H9 (cell line): ENCODE measurements at regions not wholly inside any gene's neighbourhood (a gene's known extent, or its start where the extent isn't known, plus 50 kb on each side); places are given as distances from the start of the nearest gene placed in this dataset.

Experiments
- DNase-seq: peaks from one replicate; pipeline ENCODE4 v3.0.0-alpha.2; 2017
- H2AFZ ChIP-seq: one replicate; pipeline ENCODE4 v1.6.1; 2013; ENCODE audit warnings: mild to moderate bottlenecking, low read length, control low read depth, moderate library complexity
- H2AK5ac ChIP-seq: 2 replicates; pipeline ENCODE4 v1.6.1; 2013; ENCODE audit warnings: low read length, control low read depth, mixed read lengths; ENCODE audit not compliant: insufficient read length
- H2BK120ac ChIP-seq: one replicate; pipeline ENCODE4 v1.6.1; 2013; ENCODE audit warnings: low read depth, mild to moderate bottlenecking, low read length, control low read depth, inconsistent platforms; ENCODE audit not compliant: poor library complexity, severe bottlenecking
- H2BK12ac ChIP-seq: 2 replicates; pipeline ENCODE4 v1.6.1; 2013; ENCODE audit warnings: low read length, control low read depth, mixed read lengths, low read depth; ENCODE audit not compliant: insufficient read length
- H2BK15ac ChIP-seq: 2 replicates; pipeline ENCODE4 v1.6.1; 2013; ENCODE audit warnings: low read depth, low read length, control low read depth
- H2BK20ac ChIP-seq: one replicate; pipeline ENCODE4 v1.6.1; 2013; ENCODE audit warnings: low read depth, mild to moderate bottlenecking, low read length, control low read depth, inconsistent platforms; ENCODE audit not compliant: poor library complexity, severe bottlenecking
- H2BK5ac ChIP-seq: 2 replicates; pipeline ENCODE4 v1.6.1; 2013; ENCODE audit warnings: low read length, control low read depth, mixed read lengths; ENCODE audit not compliant: insufficient read length
- H3K14ac ChIP-seq: 2 replicates; pipeline ENCODE4 v1.6.1; 2013; ENCODE audit warnings: low read length, control low read depth; ENCODE audit not compliant: insufficient read depth
- H3K18ac ChIP-seq: 2 replicates; pipeline ENCODE4 v1.6.1; 2013; ENCODE audit warnings: low read depth, mild to moderate bottlenecking, mixed read lengths, low read length, control low read depth; ENCODE audit not compliant: insufficient read length
- H3K23ac ChIP-seq: 2 replicates; pipeline ENCODE4 v1.6.1; 2013; ENCODE audit warnings: low read length, control low read depth, mixed read lengths, low read depth; ENCODE audit not compliant: insufficient read length
- H3K23me2 ChIP-seq: 2 replicates; pipeline ENCODE4 v1.6.1; 2013; ENCODE audit warnings: low read depth, mild to moderate bottlenecking, mixed read lengths, low read length, control low read depth; ENCODE audit not compliant: insufficient read length, poor library complexity, severe bottlenecking
- H3K27ac ChIP-seq: 2 replicates; pipeline ENCODE4 v1.5.1; 2013; ENCODE audit warnings: low read length, control low read depth, mixed read lengths, low read depth; ENCODE audit not compliant: insufficient read length
- H3K27me3 ChIP-seq: 2 replicates; pipeline ENCODE4 v1.6.1; 2013; ENCODE audit warnings: low read length, control low read depth, inconsistent platforms; ENCODE audit not compliant: insufficient read depth
- H3K4ac ChIP-seq: 2 replicates; pipeline ENCODE4 v1.6.1; 2013; ENCODE audit warnings: low read depth, mild to moderate bottlenecking, control low read depth, inconsistent platforms, low read length, moderate library complexity
- H3K4me1 ChIP-seq: 2 replicates; pipeline ENCODE4 v1.6.1; 2013; ENCODE audit warnings: low read length, control low read depth, inconsistent platforms; ENCODE audit not compliant: insufficient read depth
- H3K4me2 ChIP-seq: 2 replicates; pipeline ENCODE4 v1.6.1; 2013; ENCODE audit warnings: low read length, control low read depth, mixed read lengths; ENCODE audit not compliant: insufficient read length, insufficient read depth
- H3K56ac ChIP-seq: 2 replicates; pipeline ENCODE4 v1.6.1; 2013; ENCODE audit warnings: low read depth, mild to moderate bottlenecking, mixed read lengths, low read length, control low read depth; ENCODE audit not compliant: insufficient read length
- H3K79me1 ChIP-seq: 2 replicates; pipeline ENCODE4 v1.6.1; 2013; ENCODE audit warnings: low read depth, mild to moderate bottlenecking, moderate library complexity, low read length, control low read depth, inconsistent platforms; ENCODE audit not compliant: insufficient read depth, poor library complexity, severe bottlenecking
- H3K79me2 ChIP-seq: 2 replicates; pipeline ENCODE4 v1.6.1; 2013; ENCODE audit warnings: low read length, control low read depth, inconsistent platforms; ENCODE audit not compliant: insufficient read depth
- H3K9ac ChIP-seq: 2 replicates; pipeline ENCODE4 v1.6.1; 2013; ENCODE audit warnings: low read length, control low read depth, mixed read lengths; ENCODE audit not compliant: insufficient read length; ENCODE audit errors: extremely low read depth
- H3K9me3 ChIP-seq: one replicate; pipeline ENCODE4 v1.6.1; 2013; ENCODE audit warnings: low read depth, low read length, inconsistent platforms; ENCODE audit not compliant: control insufficient read depth
- H3T11ph ChIP-seq: one replicate; pipeline ENCODE4 v1.6.1; 2013; ENCODE audit warnings: mild to moderate bottlenecking, low read length, control low read depth, inconsistent platforms
- H4K20me1 ChIP-seq: one replicate; pipeline ENCODE4 v1.6.1; 2013; ENCODE audit not compliant: control insufficient read depth, insufficient read length, insufficient read depth
- H4K5ac ChIP-seq: 2 replicates; pipeline ENCODE4 v1.6.1; 2013; ENCODE audit warnings: low read depth, mild to moderate bottlenecking, mixed read lengths, low read length, control low read depth; ENCODE audit not compliant: insufficient read length
- H4K8ac ChIP-seq: replicated peaks from 2 replicates; pipeline ENCODE4 v1.6.1; 2013; ENCODE audit warnings: low read length, control low read depth, mixed read lengths, low read depth; ENCODE audit not compliant: insufficient read length
- H4K91ac ChIP-seq: 2 replicates; pipeline ENCODE4 v1.6.1; 2013; ENCODE audit warnings: low read depth, mild to moderate bottlenecking, moderate library complexity, mixed read lengths, low read length, control low read depth; ENCODE audit not compliant: insufficient read length
- H3K27ac Mint-ChIP-seq, 3 experiments: 2 replicates in 2 of 3; 3 replicates in 1 of 3; pipeline ENCODE4 v1.8.0; 2020 to 2021; ENCODE audit warnings: mixed read lengths in 3 of 3, mild to moderate bottlenecking in 1 of 3, moderate library complexity in 1 of 3
- H3K27me3 Mint-ChIP-seq: 2 replicates; pipeline ENCODE4 v1.8.0; 2021; ENCODE audit warnings: low read depth, mild to moderate bottlenecking, moderate library complexity, mixed read lengths
- H3K36me3 Mint-ChIP-seq, 3 experiments: 2 replicates in 2 of 3; 3 replicates in 1 of 3; pipeline ENCODE4 v1.8.0; 2020 to 2021; ENCODE audit warnings: low read depth in 3 of 3, mixed read lengths in 3 of 3; ENCODE audit not compliant: insufficient read depth in 1 of 3
- H3K4me1 Mint-ChIP-seq, 2 experiments: 2 replicates each; pipeline ENCODE4 v1.8.0; 2020; ENCODE audit warnings: mixed read lengths in 2 of 2
- H3K4me3 Mint-ChIP-seq, 2 experiments: 2 replicates in 1 of 2; 3 replicates in 1 of 2; pipeline ENCODE4 v1.8.0; 2020 to 2021; ENCODE audit warnings: mild to moderate bottlenecking in 2 of 2, mixed read lengths in 2 of 2, moderate library complexity in 1 of 2
- H3K9me3 Mint-ChIP-seq, 2 experiments: 2 replicates in 1 of 2; 3 replicates in 1 of 2; pipeline ENCODE4 v1.8.0; 2020; ENCODE audit warnings: mild to moderate bottlenecking in 2 of 2, mixed read lengths in 2 of 2, moderate library complexity in 1 of 2
- WGBS: extraction: QIAGEN DNeasy Blood & Tissue Kit; methylation state at CpG from one replicate; pipeline ENCODE4 v1.1.7; 2013; ENCODE audit warnings: missing lambda C conversion rate, low lambda C conversion rate, mixed read lengths; ENCODE audit not compliant: insufficient read length; ENCODE audit errors: extremely low coverage; 5-methylcytosine and 5-hydroxymethylcytosine counted together
- TF ChIP-seq, protein P1 (sequence below): fragments of 200-600 bp; sonication (generic); conservative IDR thresholded peaks from 3 replicates; pipeline ENCODE4 v1.8.0; 2021; ENCODE audit warnings: antibody characterized with exemption, mild to moderate bottlenecking

DNA sequence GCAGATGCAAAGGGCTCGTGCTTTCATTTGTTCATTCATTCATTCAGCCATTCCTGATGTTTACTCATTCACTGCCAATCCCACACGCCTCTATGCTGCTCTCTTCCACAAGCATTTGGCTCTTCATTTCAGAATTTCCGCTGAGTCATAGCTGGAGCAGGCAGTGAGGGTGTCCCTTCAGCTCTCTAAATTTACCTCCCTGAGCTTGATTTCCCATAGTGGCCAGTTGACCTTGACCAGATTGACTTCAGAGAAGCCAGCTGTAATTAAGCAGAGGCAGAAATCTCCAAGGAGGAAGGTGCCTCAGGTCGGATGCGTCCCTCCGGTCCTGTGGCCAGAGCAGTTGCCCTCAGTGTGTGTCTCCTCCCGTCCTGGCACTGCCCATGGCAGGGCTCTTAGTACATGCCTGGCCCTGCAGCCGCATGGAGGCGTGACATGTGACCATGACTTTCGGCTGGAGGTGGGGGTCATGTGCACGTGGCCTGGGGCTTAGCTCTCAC, 267.2 kb upstream of the ECI2 start:
- Histone ChIP-seq H2BK5ac (no peak overlapping the region), H3K9me3 (no peaks in the 10 kb centered on the region), H3K4ac (no peak overlapping the region), H2BK15ac (no peak overlapping the region), H4K5ac (no peak overlapping the region), H3K4me1 (no peaks in the 10 kb centered on the region), H4K91ac (no peak overlapping the region), H2BK12ac (no peak overlapping the region), H3K56ac (no peak overlapping the region), H3K23me2 (no peaks in the 10 kb centered on the region), H3K9ac (no peak overlapping the region), H4K8ac (no peak overlapping the region), H3K27me3 (no peaks in the 10 kb centered on the region), H4K20me1 (no peaks in the 10 kb centered on the region), H3K23ac (no peak overlapping the region), H2AFZ (no peak overlapping the region), H2BK120ac (no peak overlapping the region), H3K4me2 (no peak overlapping the region), H3K27ac (no peak overlapping the region), H2BK20ac (no peak overlapping the region), H3K14ac (no peak overlapping the region), H3K79me1 (no peaks in the 10 kb centered on the region), H2AK5ac (no peak overlapping the region), H3K79me2 (no peaks in the 10 kb centered on the region), H3K18ac (no peak overlapping the region), H3T11ph (no peak overlapping the region)
- no peak for DNase-seq
- Mint-ChIP-seq H3K27me3 (peaks cover 17% of the 10 kb centered on the region), H3K27ac (peak overlapping the region in 1 of 3 experiments; percentile 78; a peak in 2 of 7 replicates), H3K36me3 (peaks cover 2 to 14% (median 12%) of the 10 kb centered on the region in 3 experiments; a peak in 5 of 7 replicates), H3K4me1 (peaks cover 33 to 41% of the 10 kb centered on the region in 2 experiments), H3K9me3 (peaks cover 11% of the 10 kb centered on the region in 2 experiments), H3K4me3 (no peak overlapping the region; a peak in 1 of 5 replicates)
- no CpG with 5 or more reads among the region's 11 CpGs for WGBS
- TF ChIP-seq, protein P1, sequence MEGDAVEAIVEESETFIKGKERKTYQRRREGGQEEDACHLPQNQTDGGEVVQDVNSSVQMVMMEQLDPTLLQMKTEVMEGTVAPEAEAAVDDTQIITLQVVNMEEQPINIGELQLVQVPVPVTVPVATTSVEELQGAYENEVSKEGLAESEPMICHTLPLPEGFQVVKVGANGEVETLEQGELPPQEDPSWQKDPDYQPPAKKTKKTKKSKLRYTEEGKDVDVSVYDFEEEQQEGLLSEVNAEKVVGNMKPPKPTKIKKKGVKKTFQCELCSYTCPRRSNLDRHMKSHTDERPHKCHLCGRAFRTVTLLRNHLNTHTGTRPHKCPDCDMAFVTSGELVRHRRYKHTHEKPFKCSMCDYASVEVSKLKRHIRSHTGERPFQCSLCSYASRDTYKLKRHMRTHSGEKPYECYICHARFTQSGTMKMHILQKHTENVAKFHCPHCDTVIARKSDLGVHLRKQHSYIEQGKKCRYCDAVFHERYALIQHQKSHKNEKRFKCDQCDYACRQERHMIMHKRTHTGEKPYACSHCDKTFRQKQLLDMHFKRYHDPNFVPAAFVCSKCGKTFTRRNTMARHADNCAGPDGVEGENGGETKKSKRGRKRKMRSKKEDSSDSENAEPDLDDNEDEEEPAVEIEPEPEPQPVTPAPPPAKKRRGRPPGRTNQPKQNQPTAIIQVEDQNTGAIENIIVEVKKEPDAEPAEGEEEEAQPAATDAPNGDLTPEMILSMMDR, result no peak
